ENCODE measurements at regions not wholly inside any gene's neighbourhood (a gene's known extent, or its start where the extent isn't known, plus 50 kb on each side); places are given as distances from the start of the nearest gene placed in this dataset.

GRCh38 chrX:152079768-152080167 lies 58.6 kb downstream of the MAGEA10 start:
- no peak overlapping the region for H2BK120ac ChIP-seq (replicated peaks; ENCODE audit: low read depth, low read length)
- H3K23me2 ChIP-seq (ENCODE audit: low read depth, low read length) = no peaks in the 10 kb centered on the region
- H2AK5ac ChIP-seq (ENCODE audit: low read depth, low read length) = no peak overlapping the region
- H3K4me2 ChIP-seq (ENCODE audit: insufficient read depth in 1 of 2, low read depth in 2 of 2, low read length in 2 of 2) = no peak overlapping the region
- no peak overlapping the region for H3K18ac ChIP-seq (ENCODE audit: extremely low read depth, low read length)
- ChIA-PET CTCF (ENCODE audit: partially characterized antibody) (no interaction called here), POLR2A (ENCODE audit: partially characterized antibody) (no interaction called here)
- no peak overlapping the region for H3K27ac ChIP-seq (ENCODE audit: low read depth, low read length)
- no peaks in the 10 kb centered on the region for H3K4me1 ChIP-seq (replicated peaks in 1 of 4; ENCODE audit: control insufficient read depth in 3 of 4, insufficient read depth in 4 of 4, low read length in 3 of 4)
- H3K79me1 ChIP-seq (ENCODE audit: low read depth, low read length) = no peaks in the 10 kb centered on the region
- H3K23ac ChIP-seq (ENCODE audit: insufficient read length) = no peak overlapping the region
- H4K5ac ChIP-seq (ENCODE audit: insufficient read length, low read depth, low read length) = no peak overlapping the region
- H3K9ac ChIP-seq (replicated peaks in 1 of 4; ENCODE audit: extremely low read depth in 1 of 4, low read depth in 3 of 4, low read length in 3 of 4) = no peak overlapping the region
- H2BK5ac ChIP-seq (ENCODE audit: low read depth, low read length) = no peak overlapping the region
- no peak overlapping the region for H3K4ac ChIP-seq (replicated peaks; ENCODE audit: insufficient read length, low read depth, low read length)
- no peak overlapping the region for H4K8ac ChIP-seq (ENCODE audit: extremely low read depth, insufficient read depth, low read length)
- H3K36me3 ChIP-seq (ENCODE audit: control insufficient read depth in 2 of 4, insufficient read depth in 4 of 4, low read length in 3 of 4) = no peaks in the 10 kb centered on the region
- DNase-seq (ENCODE audit: low read depth in 1 of 2, low spot score in 2 of 2) (no peak), FAIRE-seq (no peak)
- H2BK12ac ChIP-seq (ENCODE audit: low read depth, low read length) = no peak overlapping the region
- H3K56ac ChIP-seq (replicated peaks; ENCODE audit: insufficient read length, low read depth, low read length) = no peak overlapping the region
- H2BK20ac ChIP-seq (ENCODE audit: low read length) = no peak overlapping the region
- no peak overlapping the region for H4K91ac ChIP-seq (replicated peaks; ENCODE audit: insufficient read length, low read length)
- H3K27me3 ChIP-seq (replicated peaks in 1 of 4; ENCODE audit: control insufficient read depth in 3 of 4, extremely low read depth in 1 of 4, insufficient read depth in 3 of 4, low read length in 3 of 4) = no peaks in the 10 kb centered on the region
- no peak overlapping the region for H3K4me3 ChIP-seq (ENCODE audit: extremely low read depth in 1 of 4, insufficient read depth in 2 of 4, low read depth in 3 of 4, low read length in 4 of 4)
- H2AFZ ChIP-seq (ENCODE audit: low read length) = no peak overlapping the region
- no peaks in the 10 kb centered on the region for H4K20me1 ChIP-seq (replicated peaks in 1 of 2; ENCODE audit: control insufficient read depth in 1 of 2, insufficient read depth in 2 of 2, low read length in 2 of 2)
- H3K9me3 ChIP-seq (ENCODE audit: insufficient read depth in 2 of 2, low read depth in 1 of 2, low read length in 1 of 2) = no peaks in the 10 kb centered on the region
- H3K79me2 ChIP-seq (ENCODE audit: control insufficient read depth in 1 of 2, insufficient read depth in 2 of 2, low read length in 2 of 2) = no peaks in the 10 kb centered on the region
- TF ChIP-seq JUN (IDR thresholded peaks at IDR 0.05; ENCODE audit: low read depth, low read length) (no peak), NRF1 (IDR thresholded peaks at IDR 0.05; ENCODE audit: low read depth, low read length) (no peak), JUND (IDR thresholded peaks at IDR 0.05; ENCODE audit: low read length) (no peak), EP300 (IDR thresholded peaks at IDR 0.05; ENCODE audit: borderline replicate concordance in 1 of 2, low read depth in 2 of 2, low read length in 2 of 2) (no peak), CBX5 (IDR thresholded peaks at IDR 0.05; ENCODE audit: low read depth, low read length) (no peak), USF2 (IDR thresholded peaks at IDR 0.05; ENCODE audit: low read length) (no peak), RNF2 (IDR thresholded peaks at IDR 0.05; ENCODE audit: borderline replicate concordance, low read depth, low read length, missing control alignments, poor library complexity, severe bottlenecking) (no peak), RFX5 (IDR thresholded peaks at IDR 0.05; ENCODE audit: borderline replicate concordance, low read depth, low read length) (no peak), HDAC2 (IDR thresholded peaks at IDR 0.05; ENCODE audit: borderline replicate concordance in 1 of 2, low read depth in 2 of 2, low read length in 2 of 2) (no peak), HDAC6 (IDR thresholded peaks at IDR 0.05; ENCODE audit: low read depth, low read length) (no peak), TAF7 (optimal IDR thresholded peaks at IDR 0.05; ENCODE audit: borderline replicate concordance, low read depth, low read length) (no peak), BCL11A (IDR thresholded peaks at IDR 0.05; ENCODE audit: low read depth in 2 of 2, low read length in 2 of 2) (no peak), EZH2 (IDR thresholded peaks at IDR 0.05; ENCODE audit: low read depth, low read length, severe bottlenecking) (no peak), KDM5A (IDR thresholded peaks at IDR 0.05; ENCODE audit: low read length) (no peak)
- no peak overlapping the region for H2BK15ac ChIP-seq (ENCODE audit: low read length)
- no peak overlapping the region for H3K14ac ChIP-seq (ENCODE audit: insufficient read length)
